ENCODE measurements at regions not wholly inside any gene's neighbourhood (a gene's known extent, or its start where the extent isn't known, plus 50 kb on each side); places are given as distances from the start of the nearest gene placed in this dataset.

- no peaks in the 10 kb centered on the region for H3K9me3 ChIP-seq (ENCODE audit: control insufficient read depth in 1 of 2, low read length in 2 of 2)
- no peaks in the 10 kb centered on the region for H3K36me3 Mint-ChIP-seq
- intact Hi-C loops (cut with micrococcal nuclease), result no loop called here
- POLR2A ChIA-PET (ENCODE audit: partially characterized antibody), result no interaction called here
- no peaks in the 10 kb centered on the region for H3K9me3 Mint-ChIP-seq
- H3K27me3 Mint-ChIP-seq, result no peaks in the 10 kb centered on the region
- H3K27ac ChIP-seq (ENCODE audit: low read depth, low read length), result no peak overlapping the region
- DNase-seq, result no peak
- H3K27me3 ChIP-seq (ENCODE audit: insufficient read depth, low read length), result no peaks in the 10 kb centered on the region
- no peak overlapping the region for H3K27ac Mint-ChIP-seq
- H3K4me3 Mint-ChIP-seq, result no peak overlapping the region
- no peaks in the 10 kb centered on the region for H3K4me1 Mint-ChIP-seq
- CTCF ChIA-PET (ENCODE audit: partially characterized antibody), result no interaction called here
- no peak overlapping the region for H3K4me3 ChIP-seq (ENCODE audit: low read length in 2 of 2)
- no peaks in the 10 kb centered on the region for H3K36me3 ChIP-seq (ENCODE audit: insufficient read depth, low read length)
- no peaks in the 10 kb centered on the region for H3K4me1 ChIP-seq (ENCODE audit: insufficient read depth, low read length)
Measured at GRCh38 chr14:85824526-85824925, 294.6 kb downstream of the FLRT2 start.

- H3K9me3 Mint-ChIP-seq, result no peaks in the 10 kb centered on the region
- no peak overlapping the region for H3K4me3 Mint-ChIP-seq
- intact Hi-C loops (cut with micrococcal nuclease), result no loop called here
- H3K4me1 ChIP-seq (ENCODE audit: insufficient read depth, low read length), result no peaks in the 10 kb centered on the region
- ChIA-PET POLR2A (ENCODE audit: partially characterized antibody) (no interaction called here), CTCF (ENCODE audit: partially characterized antibody) (no interaction called here)
- H3K36me3 ChIP-seq (ENCODE audit: insufficient read depth, low read length), result no peaks in the 10 kb centered on the region
- no peaks in the 10 kb centered on the region for H3K36me3 Mint-ChIP-seq
- DNase-seq, result no peak
- no peak overlapping the region for H3K27ac ChIP-seq (ENCODE audit: low read depth, low read length)
- no peak overlapping the region for H3K4me3 ChIP-seq (ENCODE audit: low read length in 2 of 2)
- no peaks in the 10 kb centered on the region for H3K9me3 ChIP-seq (ENCODE audit: control insufficient read depth in 1 of 2, low read length in 2 of 2)
- H3K27me3 ChIP-seq (ENCODE audit: insufficient read depth, low read length), result peaks cover 3% of the 10 kb centered on the region
- no peak overlapping the region for H3K27ac Mint-ChIP-seq
- no peaks in the 10 kb centered on the region for H3K27me3 Mint-ChIP-seq
- H3K4me1 Mint-ChIP-seq, result no peaks in the 10 kb centered on the region
Measured at GRCh38 chr14:85822236-85822635, 292.3 kb downstream of the FLRT2 start.

GRCh38 chr14:85817430-85817829 is 287.5 kb downstream of the FLRT2 start:
- ChIA-PET CTCF (ENCODE audit: partially characterized antibody) (no interaction called here), POLR2A (ENCODE audit: partially characterized antibody) (no interaction called here)
- no peak overlapping the region for H3K27ac Mint-ChIP-seq
- intact Hi-C loops (cut with micrococcal nuclease), result no loop called here
- H3K4me3 Mint-ChIP-seq, result no peak overlapping the region
- H3K4me1 Mint-ChIP-seq, result no peaks in the 10 kb centered on the region
- Histone ChIP-seq H3K27ac (ENCODE audit: low read depth, low read length) (no peak overlapping the region), H3K4me3 (ENCODE audit: low read length in 2 of 2) (no peak overlapping the region), H3K27me3 (ENCODE audit: insufficient read depth, low read length) (peaks cover 3% of the 10 kb centered on the region), H3K36me3 (ENCODE audit: insufficient read depth, low read length) (no peaks in the 10 kb centered on the region), H3K4me1 (ENCODE audit: insufficient read depth, low read length) (no peaks in the 10 kb centered on the region), H3K9me3 (ENCODE audit: control insufficient read depth in 1 of 2, low read length in 2 of 2) (no peaks in the 10 kb centered on the region)
- no peaks in the 10 kb centered on the region for H3K9me3 Mint-ChIP-seq
- H3K36me3 Mint-ChIP-seq, result no peaks in the 10 kb centered on the region
- no peak for DNase-seq
- H3K27me3 Mint-ChIP-seq, result peaks cover 0 to 3% of the 10 kb centered on the region in 2 donors

- CTCF ChIA-PET (ENCODE audit: partially characterized antibody), result no interaction called here
- H3K4me3 ChIP-seq (ENCODE audit: low read length in 2 of 2), result no peak overlapping the region
- no peak overlapping the region for H3K4me3 Mint-ChIP-seq
- intact Hi-C loops (cut with micrococcal nuclease), result no loop called here
- H3K4me1 ChIP-seq (ENCODE audit: insufficient read depth, low read length), result no peaks in the 10 kb centered on the region
- no peaks in the 10 kb centered on the region for H3K36me3 ChIP-seq (ENCODE audit: insufficient read depth, low read length)
- POLR2A ChIA-PET (ENCODE audit: partially characterized antibody), result no interaction called here
- H3K27me3 Mint-ChIP-seq, result peaks cover 0 to 3% of the 10 kb centered on the region in 2 donors
- H3K9me3 ChIP-seq (ENCODE audit: control insufficient read depth in 1 of 2, low read length in 2 of 2), result no peaks in the 10 kb centered on the region
- no peak overlapping the region for H3K27ac ChIP-seq (ENCODE audit: low read depth, low read length)
- H3K4me1 Mint-ChIP-seq, result no peaks in the 10 kb centered on the region
- H3K9me3 Mint-ChIP-seq, result peaks cover 0 to 3% (median 0%) of the 10 kb centered on the region in 8 donors
- H3K27me3 ChIP-seq (ENCODE audit: insufficient read depth, low read length), result peaks cover 3% of the 10 kb centered on the region
- no peak for DNase-seq
- H3K27ac Mint-ChIP-seq, result no peak overlapping the region
- H3K36me3 Mint-ChIP-seq, result no peaks in the 10 kb centered on the region
Measured at GRCh38 chr14:85813040-85813439, 283.1 kb downstream of the FLRT2 start.

GRCh38 chr14:85811340-85811739 is 281.4 kb downstream of the FLRT2 start:
- Mint-ChIP-seq H3K27ac (no peak overlapping the region), H3K27me3 (peaks cover 0 to 3% of the 10 kb centered on the region in 2 donors), H3K36me3 (no peaks in the 10 kb centered on the region), H3K4me3 (no peak overlapping the region), H3K4me1 (no peaks in the 10 kb centered on the region), H3K9me3 (peaks cover 0 to 7% (median 1%) of the 10 kb centered on the region in 8 donors)
- Histone ChIP-seq H3K36me3 (ENCODE audit: insufficient read depth, low read length) (no peaks in the 10 kb centered on the region), H3K4me1 (ENCODE audit: insufficient read depth, low read length) (no peaks in the 10 kb centered on the region), H3K9me3 (ENCODE audit: control insufficient read depth in 1 of 2, low read length in 2 of 2) (no peaks in the 10 kb centered on the region), H3K27ac (ENCODE audit: low read depth, low read length) (no peak overlapping the region), H3K27me3 (ENCODE audit: insufficient read depth, low read length) (no peaks in the 10 kb centered on the region), H3K4me3 (ENCODE audit: low read length in 2 of 2) (no peak overlapping the region)
- POLR2A ChIA-PET (ENCODE audit: partially characterized antibody), result no interaction called here
- intact Hi-C loops (cut with micrococcal nuclease), result no loop called here
- no peak for DNase-seq
- CTCF ChIA-PET (ENCODE audit: partially characterized antibody), result no interaction called here

GRCh38 chr14:85799668-85800067 is 269.7 kb downstream of the FLRT2 start:
- POLR2A ChIA-PET (ENCODE audit: partially characterized antibody), result no interaction called here
- intact Hi-C loops (cut with micrococcal nuclease), result no loop called here
- Mint-ChIP-seq H3K9me3 (peaks cover 0 to 4% (median 1%) of the 10 kb centered on the region in 8 donors), H3K4me1 (no peaks in the 10 kb centered on the region), H3K27ac (no peak overlapping the region), H3K36me3 (no peaks in the 10 kb centered on the region), H3K4me3 (no peak overlapping the region), H3K27me3 (peaks cover 0 to 3% of the 10 kb centered on the region in 2 donors)
- no peak overlapping the region for H3K4me3 ChIP-seq (ENCODE audit: low read length in 2 of 2)
- H3K27me3 ChIP-seq (ENCODE audit: insufficient read depth, low read length), result no peaks in the 10 kb centered on the region
- no peak for DNase-seq
- H3K9me3 ChIP-seq (ENCODE audit: control insufficient read depth in 1 of 2, low read length in 2 of 2), result no peaks in the 10 kb centered on the region
- CTCF ChIA-PET (ENCODE audit: partially characterized antibody), result no interaction called here
- H3K36me3 ChIP-seq (ENCODE audit: insufficient read depth, low read length), result no peaks in the 10 kb centered on the region
- H3K27ac ChIP-seq (ENCODE audit: low read depth, low read length), result no peak overlapping the region
- no peaks in the 10 kb centered on the region for H3K4me1 ChIP-seq (ENCODE audit: insufficient read depth, low read length)

GRCh38 chr14:85798856-85799255 is 268.9 kb downstream of the FLRT2 start:
- ChIA-PET CTCF (ENCODE audit: partially characterized antibody) (no interaction called here), POLR2A (ENCODE audit: partially characterized antibody) (no interaction called here)
- Mint-ChIP-seq H3K27ac (no peak overlapping the region), H3K9me3 (peaks cover 0 to 3% (median 0%) of the 10 kb centered on the region in 8 donors), H3K27me3 (peaks cover 0 to 3% of the 10 kb centered on the region in 2 donors), H3K36me3 (no peaks in the 10 kb centered on the region), H3K4me1 (no peaks in the 10 kb centered on the region), H3K4me3 (no peak overlapping the region)
- no peak overlapping the region for H3K4me3 ChIP-seq (ENCODE audit: low read length in 2 of 2)
- no peak overlapping the region for H3K27ac ChIP-seq (ENCODE audit: low read depth, low read length)
- no peaks in the 10 kb centered on the region for H3K36me3 ChIP-seq (ENCODE audit: insufficient read depth, low read length)
- DNase-seq, result no peak
- H3K27me3 ChIP-seq (ENCODE audit: insufficient read depth, low read length), result no peaks in the 10 kb centered on the region
- H3K4me1 ChIP-seq (ENCODE audit: insufficient read depth, low read length), result no peaks in the 10 kb centered on the region
- intact Hi-C loops (cut with micrococcal nuclease), result no loop called here
- no peaks in the 10 kb centered on the region for H3K9me3 ChIP-seq (ENCODE audit: control insufficient read depth in 1 of 2, low read length in 2 of 2)

GRCh38 chr14:85793533-85793932 is 263.6 kb downstream of the FLRT2 start:
- no peaks in the 10 kb centered on the region for H3K4me1 Mint-ChIP-seq
- no peaks in the 10 kb centered on the region for H3K36me3 Mint-ChIP-seq
- DNase-seq, result no peak
- Histone ChIP-seq H3K36me3 (ENCODE audit: insufficient read depth, low read length) (no peaks in the 10 kb centered on the region), H3K4me3 (ENCODE audit: low read length in 2 of 2) (no peak overlapping the region), H3K9me3 (ENCODE audit: control insufficient read depth in 1 of 2, low read length in 2 of 2) (no peaks in the 10 kb centered on the region), H3K4me1 (ENCODE audit: insufficient read depth, low read length) (no peaks in the 10 kb centered on the region), H3K27me3 (ENCODE audit: insufficient read depth, low read length) (no peaks in the 10 kb centered on the region), H3K27ac (ENCODE audit: low read depth, low read length) (no peak overlapping the region)
- intact Hi-C loops (cut with micrococcal nuclease), result no loop called here
- H3K9me3 Mint-ChIP-seq, result peaks cover 0 to 5% (median 0%) of the 10 kb centered on the region in 8 donors
- ChIA-PET CTCF (ENCODE audit: partially characterized antibody) (no interaction called here), POLR2A (ENCODE audit: partially characterized antibody) (no interaction called here)
- H3K4me3 Mint-ChIP-seq, result no peak overlapping the region
- H3K27ac Mint-ChIP-seq, result no peak overlapping the region
- peaks cover 0 to 5% of the 10 kb centered on the region in 2 donors for H3K27me3 Mint-ChIP-seq
